Activated CD4-positive, alpha-beta T cell treated with anti-CD3 and anti-CD28 coated beads for 36 hours (primary cell): ENCODE measurements at regions not wholly inside any gene's neighbourhood (a gene's known extent, or its start where the extent isn't known, plus 50 kb on each side); places are given as distances from the start of the nearest gene placed in this dataset.
"Not testable (repeated sequence)": the region's sequence is repeated elsewhere in the genome, so short reads cannot be mapped to it uniquely, and the experiment has no call there.

ENCODE experiments used
- ATAC-seq: fragments of 200-7000 bp; cut with Tn5 transposase; one replicate; pipeline ENCODE4 v1.10.0; 2021; ENCODE audit warnings: mild to moderate bottlenecking, moderate library complexity
- CTCF ChIA-PET: fragments of 350-600 bp; sonication (Branson Sonifier 250); formaldehyde crosslinking; loops from one replicate; lab custom pipeline; 2021; ENCODE audit warnings: antibody characterized with exemption; lab: Charles Lee
- POLR2A ChIA-PET: fragments of 350-600 bp; sonication (Branson Sonifier 250); formaldehyde crosslinking; loops from one replicate; lab custom pipeline; 2021; ENCODE audit warnings: antibody characterized with exemption, inconsistent platforms; lab: Charles Lee
- DNase-seq: peaks from one replicate; pipeline ENCODE4 v3.0.0-alpha.2; 2020
- H3K27ac Mint-ChIP-seq: one replicate; pipeline ENCODE4 v1.8.0; 2021; ENCODE audit warnings: mixed read lengths
- H3K27me3 Mint-ChIP-seq: one replicate; pipeline ENCODE4 v1.8.0; 2021; ENCODE audit warnings: mixed read lengths
- H3K36me3 Mint-ChIP-seq: one replicate; pipeline ENCODE4 v1.8.0; 2021; ENCODE audit warnings: low read depth, mixed read lengths
- H3K4me1 Mint-ChIP-seq: one replicate; pipeline ENCODE4 v1.8.0; 2021; ENCODE audit warnings: mixed read lengths
- H3K4me3 Mint-ChIP-seq: one replicate; pipeline ENCODE4 v1.8.0; 2021; ENCODE audit warnings: mild to moderate bottlenecking, moderate library complexity, mixed read lengths
- H3K9me3 Mint-ChIP-seq: one replicate; pipeline ENCODE4 v1.8.0; 2021; ENCODE audit warnings: low read depth, mixed read lengths
- intact Hi-C, 2 experiments: fragments of 100-400 bp; cut with DNase I in 1 of 2; cut with micrococcal nuclease in 1 of 2; formaldehyde crosslinking; loops; one replicate each; pipeline versions ENCODE4 v1.14.2 to v1.15.1; 2022 to 2024; cut with DNase I, micrococcal nuclease

GRCh38 chr12:89067421-89068187, 284.7 kb downstream of the DUSP6 start:
- ATAC-seq: no peak
- H3K4me1 Mint-ChIP-seq: peaks cover 68% of the 10 kb centered on the region
- H3K27me3 Mint-ChIP-seq: no peaks in the 10 kb centered on the region
- no peak for DNase-seq
- intact Hi-C loops: loop anchor here in 1 of 2 experiments (1.0 kb wide), 1 partner anchor 27 kb away; no protein-coding TSS in a partner anchor
- H3K4me3 Mint-ChIP-seq: no peak overlapping the region
- H3K36me3 Mint-ChIP-seq: no peaks in the 10 kb centered on the region
- ChIA-PET CTCF (interaction anchor here (0.7 kb wide), 1 partner anchor 28 kb away, joined by 3 read pairs; no protein-coding TSS in a partner anchor), POLR2A (no interaction called here)
- H3K27ac Mint-ChIP-seq: peak overlapping the region; percentile 69
- H3K9me3 Mint-ChIP-seq: no peaks in the 10 kb centered on the region

- ATAC-seq (peak; percentile 94), DNase-seq (peak; percentile 34)
- CTCF ChIA-PET: interaction anchor here (0.7 to 2.2 kb wide), 9 partner anchors 14 to 397 kb away, joined by 3 to 11 read pairs (median 4); partner anchors contain the start of gene DUSP6
- Mint-ChIP-seq H3K27ac (peak overlapping the region; percentile 4), H3K27me3 (peaks cover 2% of the 10 kb centered on the region), H3K36me3 (no peaks in the 10 kb centered on the region), H3K4me3 (no peak overlapping the region), H3K9me3 (no peaks in the 10 kb centered on the region), H3K4me1 (peaks cover 54% of the 10 kb centered on the region)
- POLR2A ChIA-PET: interaction anchor here (1.0 kb wide), 2 partner anchors 24 to 180 kb away, joined by 4 to 5 read pairs; no protein-coding TSS in a partner anchor
- intact Hi-C loops: loop anchor here in 1 of 2 experiments (1.0 kb wide), 1 partner anchor 8 kb away; no protein-coding TSS in a partner anchor
Observed at GRCh38 chr12:89064780-89065179, 287.5 kb downstream of the DUSP6 start.

- Mint-ChIP-seq H3K9me3 (no peaks in the 10 kb centered on the region), H3K4me1 (peaks cover 55% of the 10 kb centered on the region), H3K36me3 (no peaks in the 10 kb centered on the region), H3K27me3 (peaks cover 2% of the 10 kb centered on the region), H3K4me3 (no peak overlapping the region), H3K27ac (no peak overlapping the region)
- ChIA-PET POLR2A (interaction anchor here (1.0 kb wide), 1 partner anchor 23 kb away, joined by 4 read pairs; no protein-coding TSS in a partner anchor), CTCF (interaction anchor here (0.6 to 2.2 kb wide), 11 partner anchors 13 to 397 kb away, joined by 3 to 11 read pairs (median 4); partner anchors contain the start of gene DUSP6)
- ATAC-seq (no peak), DNase-seq (no peak)
- intact Hi-C loops: loop anchor here in 1 of 2 experiments (1.0 kb wide), 1 partner anchor 8 kb away; no protein-coding TSS in a partner anchor
Observed at GRCh38 chr12:89064151-89064550, 288.1 kb downstream of the DUSP6 start.

GRCh38 chr12:89062996-89063395, 289.3 kb downstream of the DUSP6 start:
- Mint-ChIP-seq H3K9me3 (no peaks in the 10 kb centered on the region), H3K4me1 (peaks cover 51% of the 10 kb centered on the region), H3K27me3 (peaks cover 2% of the 10 kb centered on the region), H3K27ac (no peak overlapping the region), H3K36me3 (no peaks in the 10 kb centered on the region), H3K4me3 (no peak overlapping the region)
- ChIA-PET CTCF (interaction anchor here (1.0 to 2.2 kb wide), 6 partner anchors 12 to 399 kb away, joined by 3 to 11 read pairs (median 4); partner anchors contain the start of gene DUSP6), POLR2A (interaction anchor here (1.0 kb wide), 1 partner anchor 10 kb away, joined by 3 read pairs; no protein-coding TSS in a partner anchor)
- intact Hi-C loops: no loop called here
- DNase-seq (no peak), ATAC-seq (no peak)

- DNase-seq (no peak), ATAC-seq (no peak)
- Mint-ChIP-seq H3K27ac (no peak overlapping the region), H3K27me3 (peaks cover 2% of the 10 kb centered on the region), H3K36me3 (no peaks in the 10 kb centered on the region), H3K4me1 (peaks cover 34% of the 10 kb centered on the region), H3K9me3 (no peaks in the 10 kb centered on the region), H3K4me3 (no peak overlapping the region)
- ChIA-PET CTCF (interaction anchor here (0.9 to 1.2 kb wide), 5 partner anchors 11 to 47 kb away, joined by 3 to 4 read pairs (median 3); no protein-coding TSS in a partner anchor), POLR2A (no interaction called here)
- intact Hi-C loops: no loop called here
Observed at GRCh38 chr12:89059721-89060541, 292.4 kb downstream of the DUSP6 start.

GRCh38 chr12:89059056-89059455, 293.2 kb downstream of the DUSP6 start:
- ChIA-PET POLR2A (no interaction called here), CTCF (interaction anchor here (1.2 kb wide), 1 partner anchor 15 kb away, joined by 4 read pairs; no protein-coding TSS in a partner anchor)
- H3K36me3 Mint-ChIP-seq: no peaks in the 10 kb centered on the region
- peaks cover 2% of the 10 kb centered on the region for H3K27me3 Mint-ChIP-seq
- intact Hi-C loops: no loop called here
- DNase-seq (no peak), ATAC-seq (peak; percentile 53)
- no peak overlapping the region for H3K27ac Mint-ChIP-seq
- peaks cover 25% of the 10 kb centered on the region for H3K4me1 Mint-ChIP-seq
- no peaks in the 10 kb centered on the region for H3K9me3 Mint-ChIP-seq
- H3K4me3 Mint-ChIP-seq: no peak overlapping the region

- CTCF ChIA-PET: no interaction called here
- Mint-ChIP-seq H3K36me3 (peaks cover 4% of the 10 kb centered on the region), H3K27ac (no peak overlapping the region), H3K9me3 (no peaks in the 10 kb centered on the region), H3K4me1 (peaks cover 22% of the 10 kb centered on the region), H3K4me3 (no peak overlapping the region), H3K27me3 (peaks cover 2% of the 10 kb centered on the region)
- ATAC-seq (no peak), DNase-seq (no peak)
- POLR2A ChIA-PET: no interaction called here
- intact Hi-C loops: no loop called here
Observed at GRCh38 chr12:89058402-89058801, 293.9 kb downstream of the DUSP6 start.

- DNase-seq, H3K27me3 Mint-ChIP-seq, H3K9me3 Mint-ChIP-seq, POLR2A ChIA-PET, H3K27ac Mint-ChIP-seq, ATAC-seq, H3K4me3 Mint-ChIP-seq, intact Hi-C loops: not testable (repeated sequence)
- peaks cover 19% of the 10 kb centered on the region for H3K4me1 Mint-ChIP-seq
- H3K36me3 Mint-ChIP-seq: peaks cover 15% of the 10 kb centered on the region
- CTCF ChIA-PET: interaction anchor here (0.8 kb wide), 1 partner anchor 297 kb away, joined by 3 read pairs; no protein-coding TSS in a partner anchor
Observed at GRCh38 chr12:89053817-89054216, 298.5 kb downstream of the DUSP6 start.

GRCh38 chr12:89051065-89051677, 301.1 kb downstream of the DUSP6 start:
- POLR2A ChIA-PET: no interaction called here
- DNase-seq (peak; percentile 22), ATAC-seq (peak; percentile 74)
- Mint-ChIP-seq H3K27ac (peak overlapping the region; percentile 62), H3K27me3 (no peaks in the 10 kb centered on the region), H3K9me3 (peaks cover 6% of the 10 kb centered on the region), H3K4me1 (peaks cover 19% of the 10 kb centered on the region), H3K36me3 (peaks cover 15% of the 10 kb centered on the region), H3K4me3 (no peak overlapping the region)
- CTCF ChIA-PET: interaction anchor here (0.6 to 2.1 kb wide), 14 partner anchors 9 to 477 kb away, joined by 3 to 11 read pairs (median 4); partner anchors contain the start of gene DUSP6
- intact Hi-C loops: loop anchor here (1.0 to 2.0 kb wide), 6 partner anchors 32 to 478 kb away; partner anchors contain the start of genes DUSP6 (in 1 of the 2) and POC1B (in 1 of the 2)

- no peak overlapping the region for H3K27ac Mint-ChIP-seq
- no peak for DNase-seq
- H3K36me3 Mint-ChIP-seq: peaks cover 9% of the 10 kb centered on the region
- peaks cover 19% of the 10 kb centered on the region for H3K4me1 Mint-ChIP-seq
- peaks cover 6% of the 10 kb centered on the region for H3K9me3 Mint-ChIP-seq
- intact Hi-C loops: no loop called here
- ChIA-PET CTCF (interaction anchor here (0.8 to 1.6 kb wide), 5 partner anchors 13 to 413 kb away, joined by 3 to 5 read pairs (median 4); no protein-coding TSS in a partner anchor), POLR2A (interaction anchor here (0.6 kb wide), 1 partner anchor 134 kb away, joined by 3 read pairs; no protein-coding TSS in a partner anchor)
- H3K27me3 Mint-ChIP-seq: no peaks in the 10 kb centered on the region
- no peak for ATAC-seq
- H3K4me3 Mint-ChIP-seq: no peak overlapping the region
Observed at GRCh38 chr12:89047856-89048418, 304.4 kb downstream of the DUSP6 start.
